SK-N-SH treated with all-trans-retinoic acid at 6 μM for 48 hours (cell line): ENCODE measurements at regions not wholly inside any gene's neighbourhood (a gene's known extent, or its start where the extent isn't known, plus 50 kb on each side); places are given as distances from the start of the nearest gene placed in this dataset.

Experiments used
- ATAC-seq: fragments of 200-7000 bp; cut with Tn5 transposase; 3 replicates; pipeline ENCODE4 v1.9.1; 2020; ENCODE audit warnings: mild to moderate bottlenecking, moderate library complexity
- CSDC2 ChIP-seq: fragments of 250-450 bp; sonication (Bioruptor Pico); IDR thresholded peaks from 2 replicates; pipeline ENCODE4 v1.5.0; 2020; ENCODE audit warnings: mild to moderate bottlenecking, moderate library complexity
- ESRRG ChIP-seq: fragments of 250-450 bp; sonication (Bioruptor Pico); IDR thresholded peaks from 2 replicates; pipeline ENCODE4 v1.6.1; 2021; ENCODE audit warnings: mild to moderate bottlenecking
- GLIS3 ChIP-seq: fragments of 250-450 bp; sonication (Bioruptor Pico); IDR thresholded peaks from 2 replicates; pipeline ENCODE4 v1.5.0; 2020; ENCODE audit warnings: mild to moderate bottlenecking, moderate library complexity
- ISL1 ChIP-seq: fragments of 250-450 bp; sonication (Bioruptor Pico); IDR thresholded peaks from 2 replicates; pipeline ENCODE4 v2.1.2; 2022; ENCODE audit warnings: mild to moderate bottlenecking, moderate library complexity
- OSR1 ChIP-seq: fragments of 250-450 bp; sonication (Bioruptor Pico); IDR thresholded peaks from 2 replicates; pipeline ENCODE4 v1.8.0; 2022; ENCODE audit warnings: moderate library complexity, mild to moderate bottlenecking, inconsistent platforms
- POU6F1 ChIP-seq: fragments of 250-450 bp; sonication (Bioruptor Pico); IDR thresholded peaks from 2 replicates; pipeline ENCODE4 v1.8.0; 2021; ENCODE audit warnings: low read depth, mild to moderate bottlenecking, moderate library complexity, borderline replicate concordance
- PPARA ChIP-seq: fragments of 250-450 bp; sonication (Bioruptor Pico); IDR thresholded peaks from 2 replicates; pipeline ENCODE4 v1.5.0; 2020; ENCODE audit warnings: mild to moderate bottlenecking, borderline replicate concordance
- RARB ChIP-seq: fragments of 250-450 bp; sonication (Bioruptor Pico); IDR thresholded peaks from 2 replicates; pipeline ENCODE4 v1.8.0; 2021; ENCODE audit warnings: mild to moderate bottlenecking, moderate library complexity
- SNAI2 ChIP-seq: fragments of 250-450 bp; sonication (Bioruptor Pico); IDR thresholded peaks from 2 replicates; pipeline ENCODE4 v1.5.0; 2020; ENCODE audit warnings: mild to moderate bottlenecking, moderate library complexity
- TCF4 ChIP-seq: fragments of 250-450 bp; sonication (Bioruptor Pico); IDR thresholded peaks from 2 replicates; pipeline ENCODE4 v1.8.0; 2021; ENCODE audit warnings: mild to moderate bottlenecking, moderate library complexity, borderline replicate concordance
- TOX ChIP-seq: fragments of 250-450 bp; sonication (Bioruptor Pico); IDR thresholded peaks from 2 replicates; pipeline ENCODE4 v1.8.0; 2021; ENCODE audit warnings: mild to moderate bottlenecking, moderate library complexity, borderline replicate concordance
- ZC3H10 ChIP-seq: fragments of 250-450 bp; sonication (Bioruptor Pico); IDR thresholded peaks from 2 replicates; pipeline ENCODE4 v1.5.1; 2021; ENCODE audit warnings: mild to moderate bottlenecking, moderate library complexity
- ZFP3 ChIP-seq: fragments of 250-450 bp; sonication (Bioruptor Pico); IDR thresholded peaks from 2 replicates; pipeline ENCODE4 v1.5.0; 2020; ENCODE audit warnings: mild to moderate bottlenecking, moderate library complexity
- ZFP30 ChIP-seq: fragments of 450-650 bp; formaldehyde crosslinking; IDR thresholded peaks from 2 replicates; pipeline ENCODE4 v1.5.0; 2022; ENCODE audit warnings: mild to moderate bottlenecking, moderate library complexity
- ZNF565 ChIP-seq: fragments of 450-650 bp; formaldehyde crosslinking; conservative IDR thresholded peaks from 2 replicates; pipeline ENCODE4 v1.5.0; 2020; ENCODE audit warnings: low read depth, mild to moderate bottlenecking, moderate library complexity
- ZNF70 ChIP-seq: fragments of 450-650 bp; formaldehyde crosslinking; IDR thresholded peaks from 2 replicates; pipeline ENCODE4 v1.5.0; 2020; ENCODE audit warnings: mild to moderate bottlenecking, moderate library complexity
- ZNF8 ChIP-seq: fragments of 450-650 bp; formaldehyde crosslinking; IDR thresholded peaks from 2 replicates; pipeline ENCODE4 v1.5.0; 2020; ENCODE audit warnings: mild to moderate bottlenecking, moderate library complexity
- TF ChIP-seq, protein P1 (sequence below): fragments of 250-450 bp; sonication (Bioruptor Pico); IDR thresholded peaks from 2 replicates; pipeline ENCODE4 v1.5.0; 2020; ENCODE audit warnings: mild to moderate bottlenecking, moderate library complexity
- TF ChIP-seq, protein P2 (sequence below): fragments of 250-450 bp; sonication (Bioruptor Pico); IDR thresholded peaks from 2 replicates; pipeline ENCODE4 v1.5.1; 2021; ENCODE audit warnings: mild to moderate bottlenecking, moderate library complexity

- TF ChIP-seq TCF4 (CRISPR knock-in tag) (no peak), CSDC2 (CRISPR knock-in tag) (no peak), OSR1 (CRISPR knock-in tag) (no peak), ZNF70 (no peak), ZFP3 (CRISPR knock-in tag) (no peak), PPARA (CRISPR knock-in tag) (no peak), ISL1 (CRISPR knock-in tag) (no peak), ZNF565 (CRISPR knock-in tag) (no peak)
These were observed 406.0 kb upstream of the SEMA6A start (continued) for GRCh38 chr5:116980581-116980980.

DNA sequence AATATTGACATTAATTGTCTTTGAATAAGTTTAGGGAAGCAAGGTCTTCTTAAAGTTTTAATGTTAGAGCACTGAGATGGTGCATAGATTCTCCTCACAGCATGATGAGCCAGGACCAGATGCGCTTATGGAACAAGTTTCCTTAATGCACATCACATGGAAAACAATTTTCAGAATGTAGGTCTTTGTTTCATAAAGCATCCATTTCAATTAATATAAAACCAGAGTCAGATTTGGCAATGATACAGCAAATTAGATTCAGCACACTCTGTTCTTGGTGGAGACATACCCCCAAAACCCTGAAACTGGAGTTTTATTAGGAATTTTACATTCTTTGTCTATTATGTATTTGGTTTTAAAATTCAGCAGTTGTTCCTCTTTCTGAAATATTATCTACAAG lies 402.1 kb upstream of the SEMA6A start:
- TF ChIP-seq CSDC2 (CRISPR knock-in tag): no peak
- TF ChIP-seq ZNF565 (CRISPR knock-in tag): no peak
- no peak for TF ChIP-seq SNAI2 (CRISPR knock-in tag)
- no peak for TF ChIP-seq ZFP30 (CRISPR knock-in tag)
- no peak for TF ChIP-seq TOX (CRISPR knock-in tag)
- TF ChIP-seq ZC3H10: no peak
- no peak for TF ChIP-seq ZFP3 (CRISPR knock-in tag)
- no peak for TF ChIP-seq PPARA (CRISPR knock-in tag)
- no peak for TF ChIP-seq POU6F1
- no peak for TF ChIP-seq RARB
- no peak for TF ChIP-seq ISL1 (CRISPR knock-in tag)
- TF ChIP-seq ZNF70: no peak
- TF ChIP-seq ZNF8: no peak
- TF ChIP-seq OSR1 (CRISPR knock-in tag): no peak
- TF ChIP-seq, protein P1, sequence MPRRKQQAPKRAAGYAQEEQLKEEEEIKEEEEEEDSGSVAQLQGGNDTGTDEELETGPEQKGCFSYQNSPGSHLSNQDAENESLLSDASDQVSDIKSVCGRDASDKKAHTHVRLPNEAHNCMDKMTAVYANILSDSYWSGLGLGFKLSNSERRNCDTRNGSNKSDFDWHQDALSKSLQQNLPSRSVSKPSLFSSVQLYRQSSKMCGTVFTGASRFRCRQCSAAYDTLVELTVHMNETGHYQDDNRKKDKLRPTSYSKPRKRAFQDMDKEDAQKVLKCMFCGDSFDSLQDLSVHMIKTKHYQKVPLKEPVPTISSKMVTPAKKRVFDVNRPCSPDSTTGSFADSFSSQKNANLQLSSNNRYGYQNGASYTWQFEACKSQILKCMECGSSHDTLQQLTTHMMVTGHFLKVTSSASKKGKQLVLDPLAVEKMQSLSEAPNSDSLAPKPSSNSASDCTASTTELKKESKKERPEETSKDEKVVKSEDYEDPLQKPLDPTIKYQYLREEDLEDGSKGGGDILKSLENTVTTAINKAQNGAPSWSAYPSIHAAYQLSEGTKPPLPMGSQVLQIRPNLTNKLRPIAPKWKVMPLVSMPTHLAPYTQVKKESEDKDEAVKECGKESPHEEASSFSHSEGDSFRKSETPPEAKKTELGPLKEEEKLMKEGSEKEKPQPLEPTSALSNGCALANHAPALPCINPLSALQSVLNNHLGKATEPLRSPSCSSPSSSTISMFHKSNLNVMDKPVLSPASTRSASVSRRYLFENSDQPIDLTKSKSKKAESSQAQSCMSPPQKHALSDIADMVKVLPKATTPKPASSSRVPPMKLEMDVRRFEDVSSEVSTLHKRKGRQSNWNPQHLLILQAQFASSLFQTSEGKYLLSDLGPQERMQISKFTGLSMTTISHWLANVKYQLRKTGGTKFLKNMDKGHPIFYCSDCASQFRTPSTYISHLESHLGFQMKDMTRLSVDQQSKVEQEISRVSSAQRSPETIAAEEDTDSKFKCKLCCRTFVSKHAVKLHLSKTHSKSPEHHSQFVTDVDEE (CRISPR knock-in tag): no peak
- no peak for TF ChIP-seq GLIS3 (CRISPR knock-in tag)
- TF ChIP-seq, all 23 proteins: peak for 0
- no peak for ATAC-seq

DNA sequence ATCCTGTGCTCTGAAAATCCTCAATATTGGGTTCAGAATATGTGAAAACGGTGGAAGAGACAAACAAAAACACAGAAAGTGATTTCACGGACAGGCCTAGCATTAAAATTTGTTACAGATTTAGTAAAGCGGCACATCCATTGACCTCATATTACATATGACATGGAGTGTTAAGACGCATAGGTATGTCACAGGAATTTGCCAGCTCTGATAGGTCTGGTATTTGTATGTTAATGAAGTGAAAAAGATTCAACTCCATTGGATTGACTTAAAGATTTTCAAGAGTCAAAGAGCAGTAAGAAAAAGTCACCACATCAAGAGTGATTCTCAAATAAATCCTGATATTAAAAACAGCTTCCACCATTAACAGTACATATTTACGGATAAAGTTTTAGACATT lies 396.5 kb upstream of the SEMA6A start:
- no peak for ATAC-seq
- TF ChIP-seq ZNF565 (CRISPR knock-in tag): no peak

- ATAC-seq: no peak; the same call in 2 of the 3 replicates
- TF ChIP-seq GLIS3 (CRISPR knock-in tag) (0 out of 2 replicates have a peak, but pooled peaks have one; percentile 37), TCF4 (CRISPR knock-in tag) (peak; percentile 72), ESRRG (no peak), SNAI2 (CRISPR knock-in tag) (peak; percentile 70; the same call in 1 of the 2 replicates), ISL1 (CRISPR knock-in tag) (peak; percentile 92)
- TF ChIP-seq, protein P2, sequence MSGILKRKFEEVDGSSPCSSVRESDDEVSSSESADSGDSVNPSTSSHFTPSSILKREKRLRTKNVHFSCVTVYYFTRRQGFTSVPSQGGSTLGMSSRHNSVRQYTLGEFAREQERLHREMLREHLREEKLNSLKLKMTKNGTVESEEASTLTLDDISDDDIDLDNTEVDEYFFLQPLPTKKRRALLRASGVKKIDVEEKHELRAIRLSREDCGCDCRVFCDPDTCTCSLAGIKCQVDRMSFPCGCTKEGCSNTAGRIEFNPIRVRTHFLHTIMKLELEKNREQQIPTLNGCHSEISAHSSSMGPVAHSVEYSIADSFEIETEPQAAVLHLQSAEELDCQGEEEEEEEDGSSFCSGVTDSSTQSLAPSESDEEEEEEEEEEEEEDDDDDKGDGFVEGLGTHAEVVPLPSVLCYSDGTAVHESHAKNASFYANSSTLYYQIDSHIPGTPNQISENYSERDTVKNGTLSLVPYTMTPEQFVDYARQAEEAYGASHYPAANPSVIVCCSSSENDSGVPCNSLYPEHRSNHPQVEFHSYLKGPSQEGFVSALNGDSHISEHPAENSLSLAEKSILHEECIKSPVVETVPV: no peak
- TF ChIP-seq, protein P1 (CRISPR knock-in tag): peak; percentile 75; the same call in 1 of the 2 replicates
- TF ChIP-seq, all 23 proteins: peak for 5
These were observed 395.7 kb upstream of the SEMA6A start for GRCh38 chr5:116970318-116970717.
